GM12878 (cell line): ENCODE measurements at regions not wholly inside any gene's neighbourhood (a gene's known extent, or its start where the extent isn't known, plus 50 kb on each side); places are given as distances from the start of the nearest gene placed in this dataset.

Experiments used
- EGR1 ChIP-seq, 2 experiments: IDR thresholded peaks; 1 replicate in 1 of 2; 2 replicates in 1 of 2; pipeline ENCODE4 v1.6.1; 2011 to 2012; ENCODE audit warnings: low read depth in 2 of 2, low read length in 2 of 2, borderline replicate concordance in 1 of 2, mild to moderate bottlenecking in 1 of 2, moderate library complexity in 1 of 2
- EZH2 ChIP-seq: IDR thresholded peaks from 2 replicates; pipeline ENCODE4 v1.6.1; 2012; ENCODE audit warnings: low read depth, mild to moderate bottlenecking, control low read depth, inconsistent platforms, low read length, borderline replicate concordance; ENCODE audit not compliant: control insufficient read depth
- HCFC1 ChIP-seq: fragments of 150-350 bp; IDR thresholded peaks from 2 replicates; pipeline ENCODE4 v1.6.1; 2014; ENCODE audit warnings: low read length
- HDAC2 ChIP-seq: fragments of 200-600 bp; sonication (generic); IDR thresholded peaks from 2 replicates; pipeline ENCODE4 v1.6.1; 2017
- JUNB ChIP-seq: IDR thresholded peaks from 2 replicates; pipeline ENCODE4 v1.6.1; 2016; ENCODE audit warnings: antibody characterized with exemption, mild to moderate bottlenecking
- KAT2A ChIP-seq: conservative IDR thresholded peaks from 2 replicates; pipeline ENCODE4 v1.6.1; 2011; ENCODE audit warnings: low read depth, low read length; ENCODE audit not compliant: control insufficient read depth
- LARP7 ChIP-seq: fragments of 450-650 bp; IDR thresholded peaks from 2 replicates; pipeline ENCODE4 v1.6.1; 2017; ENCODE audit warnings: mild to moderate bottlenecking
- RAD21 ChIP-seq: IDR thresholded peaks from 2 replicates; pipeline ENCODE4 v1.6.1; 2011; ENCODE audit warnings: mild to moderate bottlenecking, low read depth, low read length, moderate library complexity; ENCODE audit not compliant: insufficient read depth
- SIN3A ChIP-seq: IDR thresholded peaks from 2 replicates; pipeline ENCODE4 v1.6.1; 2012; ENCODE audit warnings: low read depth, low read length, improper control_type of control experiment
- TF ChIP-seq, protein P1 (sequence below), 3 experiments: IDR thresholded peaks in 2 of 3; conservative IDR thresholded peaks in 1 of 3; 2 replicates each; pipeline ENCODE4 v1.5.1; 2011; ENCODE audit warnings: low read depth in 3 of 3, low read length in 3 of 3, mild to moderate bottlenecking in 3 of 3, control low read depth in 2 of 3, moderate library complexity in 2 of 3, inconsistent platforms in 1 of 3, mixed read lengths in 1 of 3; ENCODE audit not compliant: control insufficient read depth in 2 of 3, insufficient read depth in 1 of 3; ENCODE audit errors: extremely low read depth in 1 of 3
- TF ChIP-seq, protein P2 (sequence below): IDR thresholded peaks from 2 replicates; pipeline ENCODE4 v1.6.1; 2012; ENCODE audit warnings: low read depth, low read length, improper control_type of control experiment

DNA sequence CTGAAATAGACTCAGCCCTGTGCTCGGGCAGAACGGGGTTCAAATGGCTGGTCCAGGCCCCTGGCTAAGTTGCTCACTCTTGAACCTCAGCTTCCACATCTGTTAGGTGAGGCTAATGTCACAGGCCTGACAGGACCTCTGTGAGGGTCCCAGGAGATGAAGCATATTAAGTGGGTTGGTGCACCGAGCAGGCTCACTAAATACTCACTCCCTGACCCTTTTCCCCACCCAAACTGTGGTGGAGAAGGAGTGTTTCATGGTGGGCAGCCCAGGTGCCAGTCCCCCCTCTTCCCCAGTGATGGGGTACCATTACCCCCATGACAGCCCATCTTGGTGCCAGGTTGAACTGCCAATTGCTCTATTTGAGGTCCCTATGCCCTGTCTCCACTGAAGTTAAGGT lies 286.0 kb downstream of the MYCN start:
- TF ChIP-seq KAT2A (no peak), HCFC1 (no peak), EGR1 (IDR thresholded peaks at IDR 0.05; ENCODE audit: borderline replicate concordance in 1 of 2, low read depth in 2 of 2, low read length in 2 of 2) (no peak), LARP7 (no peak), RAD21 (no peak), JUNB (no peak), HDAC2 (no peak), EZH2 (no peak), SIN3A (no peak)
- TF ChIP-seq, protein P1, sequence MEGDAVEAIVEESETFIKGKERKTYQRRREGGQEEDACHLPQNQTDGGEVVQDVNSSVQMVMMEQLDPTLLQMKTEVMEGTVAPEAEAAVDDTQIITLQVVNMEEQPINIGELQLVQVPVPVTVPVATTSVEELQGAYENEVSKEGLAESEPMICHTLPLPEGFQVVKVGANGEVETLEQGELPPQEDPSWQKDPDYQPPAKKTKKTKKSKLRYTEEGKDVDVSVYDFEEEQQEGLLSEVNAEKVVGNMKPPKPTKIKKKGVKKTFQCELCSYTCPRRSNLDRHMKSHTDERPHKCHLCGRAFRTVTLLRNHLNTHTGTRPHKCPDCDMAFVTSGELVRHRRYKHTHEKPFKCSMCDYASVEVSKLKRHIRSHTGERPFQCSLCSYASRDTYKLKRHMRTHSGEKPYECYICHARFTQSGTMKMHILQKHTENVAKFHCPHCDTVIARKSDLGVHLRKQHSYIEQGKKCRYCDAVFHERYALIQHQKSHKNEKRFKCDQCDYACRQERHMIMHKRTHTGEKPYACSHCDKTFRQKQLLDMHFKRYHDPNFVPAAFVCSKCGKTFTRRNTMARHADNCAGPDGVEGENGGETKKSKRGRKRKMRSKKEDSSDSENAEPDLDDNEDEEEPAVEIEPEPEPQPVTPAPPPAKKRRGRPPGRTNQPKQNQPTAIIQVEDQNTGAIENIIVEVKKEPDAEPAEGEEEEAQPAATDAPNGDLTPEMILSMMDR (IDR thresholded peaks at IDR 0.05 in 2 of 3, conservative IDR thresholded peaks at IDR 0.05 in 1 of 3; ENCODE audit: control insufficient read depth in 2 of 3, extremely low read depth in 1 of 3, insufficient read depth in 1 of 3, low read depth in 3 of 3, low read length in 3 of 3): no peak
- TF ChIP-seq, protein P2, sequence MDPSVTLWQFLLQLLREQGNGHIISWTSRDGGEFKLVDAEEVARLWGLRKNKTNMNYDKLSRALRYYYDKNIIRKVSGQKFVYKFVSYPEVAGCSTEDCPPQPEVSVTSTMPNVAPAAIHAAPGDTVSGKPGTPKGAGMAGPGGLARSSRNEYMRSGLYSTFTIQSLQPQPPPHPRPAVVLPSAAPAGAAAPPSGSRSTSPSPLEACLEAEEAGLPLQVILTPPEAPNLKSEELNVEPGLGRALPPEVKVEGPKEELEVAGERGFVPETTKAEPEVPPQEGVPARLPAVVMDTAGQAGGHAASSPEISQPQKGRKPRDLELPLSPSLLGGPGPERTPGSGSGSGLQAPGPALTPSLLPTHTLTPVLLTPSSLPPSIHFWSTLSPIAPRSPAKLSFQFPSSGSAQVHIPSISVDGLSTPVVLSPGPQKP: no peak
